GM12801 (cell line): ENCODE measurements at regions not wholly inside any gene's neighbourhood (a gene's known extent, or its start where the extent isn't known, plus 50 kb on each side); places are given as distances from the start of the nearest gene placed in this dataset.

Source experiments
- CTCF ChIP-seq: IDR thresholded peaks from one replicate; pipeline ENCODE4 v1.5.1; 2011; ENCODE audit warnings: control low read depth; ENCODE audit not compliant: insufficient read length; ENCODE audit errors: extremely low read depth

DNA sequence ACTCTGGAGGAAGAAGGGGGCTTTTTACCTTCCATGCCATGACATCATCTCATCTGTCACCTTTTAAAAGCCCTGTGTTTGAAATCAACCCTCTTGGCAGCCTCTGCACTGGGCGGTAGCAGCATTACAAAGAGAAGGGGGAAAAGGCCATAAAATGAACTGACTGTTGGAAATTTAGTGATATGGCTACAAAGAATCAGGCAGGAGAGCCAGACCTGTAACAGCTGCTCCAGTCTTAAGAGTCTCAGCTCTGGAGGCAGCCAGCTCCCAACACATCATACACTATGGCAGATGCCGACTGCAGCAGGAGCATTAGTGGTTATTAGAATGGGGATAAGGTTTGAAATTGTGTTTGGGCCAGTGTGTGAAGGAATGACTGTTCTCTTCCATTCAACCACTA, 257.5 kb downstream of the DMAC1 start:
- no peak for TF ChIP-seq CTCF

DNA sequence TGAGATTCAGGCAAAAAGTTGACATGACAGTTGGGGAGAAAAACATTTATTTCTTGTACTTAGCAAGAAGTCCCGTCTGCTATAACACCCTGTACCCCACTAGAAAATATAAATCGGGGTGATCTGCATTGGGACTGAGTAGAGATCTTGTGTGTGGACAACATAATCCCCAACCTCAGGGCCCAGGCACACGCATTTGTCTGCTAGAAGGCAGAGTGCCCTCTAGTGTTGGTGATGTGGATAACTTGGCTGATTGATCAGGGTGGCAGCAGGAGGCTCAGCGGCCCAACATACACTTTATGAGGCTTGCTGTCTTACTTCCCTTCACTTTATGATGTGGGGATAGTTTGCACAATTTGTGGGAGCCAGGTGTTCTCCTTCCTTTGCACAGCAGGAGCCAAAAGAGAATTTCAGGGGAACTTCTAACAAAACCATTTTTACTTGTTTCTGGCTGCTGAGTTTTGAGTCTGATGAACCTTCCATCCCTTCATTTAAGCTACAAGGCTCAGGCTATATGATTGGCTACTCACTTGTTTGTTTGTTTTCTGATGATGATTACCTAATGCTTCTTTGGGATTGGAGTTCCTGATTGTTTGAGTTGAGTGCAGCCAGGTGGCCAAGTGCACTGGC, 263.2 kb downstream of the DMAC1 start:
- no peak for TF ChIP-seq CTCF

DNA sequence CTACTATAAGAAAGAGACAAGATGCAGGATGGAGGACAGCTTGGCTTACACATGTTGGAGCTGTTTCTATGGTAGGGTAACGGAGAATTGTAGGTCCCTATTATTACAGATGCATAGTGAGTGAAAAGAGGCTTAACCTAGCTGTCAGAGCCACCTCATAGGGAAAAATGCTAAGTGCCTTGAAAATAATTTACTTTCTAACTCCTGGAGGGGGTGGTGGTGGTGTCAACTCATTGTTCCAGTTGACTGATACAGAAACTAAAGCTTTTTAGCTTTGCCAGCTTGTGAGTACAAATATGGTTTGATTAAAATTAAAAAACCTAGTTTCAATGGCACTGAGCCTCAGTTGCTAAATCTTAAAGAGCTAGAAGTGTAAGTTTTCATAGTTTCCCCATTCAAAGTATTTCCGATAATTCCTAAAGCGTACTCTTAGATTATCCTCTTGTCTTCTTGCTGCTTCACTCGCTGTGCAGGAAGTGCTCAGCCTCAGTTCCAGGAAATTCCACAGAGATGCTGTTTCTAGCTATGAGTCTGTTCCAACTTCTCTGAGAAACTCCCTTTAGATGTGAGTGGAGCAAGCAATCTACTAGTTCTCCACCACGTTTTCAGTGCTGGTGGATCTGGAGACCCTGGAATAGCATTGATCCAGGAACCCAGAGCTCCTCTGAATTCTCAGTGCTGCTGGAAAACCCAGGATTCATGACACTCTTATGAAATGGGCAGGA, 265.2 kb downstream of the DMAC1 start:
- no peak for TF ChIP-seq CTCF

- TF ChIP-seq CTCF, result no peak
Measured at GRCh38 chr9:7533376-7534090, 266.0 kb downstream of the DMAC1 start.

GRCh38 chr9:7523426-7524043, 276.0 kb downstream of the DMAC1 start:
- no peak for TF ChIP-seq CTCF

DNA sequence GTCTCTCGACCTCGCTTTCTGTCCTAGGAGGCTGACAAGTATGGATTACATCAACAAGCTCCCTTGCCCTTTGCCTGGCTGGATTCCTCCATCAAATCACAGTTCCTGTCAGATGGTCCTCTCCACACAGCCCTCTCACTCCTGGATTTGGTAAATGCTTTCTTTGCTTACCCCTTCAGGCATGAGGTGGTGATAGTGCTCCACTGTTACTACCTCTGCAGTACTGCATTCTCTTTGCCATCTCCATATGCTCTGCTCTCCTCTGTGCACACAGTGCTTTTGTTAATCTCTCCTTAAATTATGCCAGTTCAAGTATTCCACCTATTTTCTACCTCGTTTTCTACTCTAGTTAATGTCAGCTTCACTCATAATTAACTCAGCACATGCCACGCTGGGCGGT, 279.2 kb downstream of the DMAC1 start:
- no peak for TF ChIP-seq CTCF

DNA sequence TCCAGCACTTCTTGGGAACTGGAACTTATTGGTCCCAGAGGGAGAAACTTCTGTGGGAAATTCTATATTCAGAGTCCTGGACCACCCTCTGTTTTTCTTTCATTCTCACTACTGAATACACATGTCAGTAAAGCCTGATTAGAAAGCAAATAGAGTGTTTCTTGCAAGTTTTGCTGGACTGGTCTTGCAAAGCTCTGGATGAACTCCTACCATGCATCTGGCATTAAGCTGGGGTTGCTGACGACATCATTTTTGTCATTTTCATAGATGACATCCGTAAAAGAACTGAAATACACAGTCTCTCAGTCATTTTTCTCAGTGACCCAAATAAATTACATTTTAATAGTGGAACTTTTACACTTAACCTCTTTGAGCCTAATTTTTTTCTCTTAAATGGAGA, 283.2 kb downstream of the DMAC1 start:
- no peak for TF ChIP-seq CTCF
